OCI-LY3 (cell line): ENCODE measurements at regions not wholly inside any gene's neighbourhood (a gene's known extent, or its start where the extent isn't known, plus 50 kb on each side); places are given as distances from the start of the nearest gene placed in this dataset.
"Not testable (repeated sequence)": the region's sequence is repeated elsewhere in the genome, so short reads cannot be mapped to it uniquely, and the experiment has no call there.

Experiments
- EZH2phosphoT487 ChIP-seq: fragments of 200-600 bp; shearing (Covaris generic); IDR thresholded peaks from 2 replicates; pipeline ENCODE4 v1.6.1; 2018; ENCODE audit warnings: antibody characterized with exemption, mixed run types, low read depth
- TF ChIP-seq, protein P1 (sequence below): fragments of 200-600, 300-600 bp; sonication (generic); IDR thresholded peaks from 2 replicates; pipeline ENCODE4 v1.5.1; 2014; ENCODE audit warnings: antibody characterized with exemption, low read length, low read depth

DNA sequence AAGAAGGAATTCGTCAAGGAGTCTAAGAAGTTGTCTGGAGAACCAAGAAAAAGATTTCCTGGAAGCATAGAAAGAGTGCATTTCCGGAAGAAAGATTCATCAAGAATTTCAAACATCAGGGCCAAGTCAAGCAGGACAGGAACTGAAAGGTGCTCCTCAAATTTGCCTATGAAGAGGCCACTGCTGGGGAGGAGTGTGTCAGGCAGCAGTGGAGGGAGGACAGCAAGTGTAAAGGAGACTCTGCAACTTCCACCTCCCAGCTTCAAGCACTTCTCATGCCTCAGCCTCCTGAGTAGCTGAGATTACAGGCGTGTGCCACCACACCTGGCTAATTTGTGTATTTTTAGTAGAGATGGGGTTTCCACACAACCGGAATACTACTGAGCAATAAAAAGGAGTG is 105.8 kb upstream of the PLEKHM1 start:
- TF ChIP-seq, protein P1, sequence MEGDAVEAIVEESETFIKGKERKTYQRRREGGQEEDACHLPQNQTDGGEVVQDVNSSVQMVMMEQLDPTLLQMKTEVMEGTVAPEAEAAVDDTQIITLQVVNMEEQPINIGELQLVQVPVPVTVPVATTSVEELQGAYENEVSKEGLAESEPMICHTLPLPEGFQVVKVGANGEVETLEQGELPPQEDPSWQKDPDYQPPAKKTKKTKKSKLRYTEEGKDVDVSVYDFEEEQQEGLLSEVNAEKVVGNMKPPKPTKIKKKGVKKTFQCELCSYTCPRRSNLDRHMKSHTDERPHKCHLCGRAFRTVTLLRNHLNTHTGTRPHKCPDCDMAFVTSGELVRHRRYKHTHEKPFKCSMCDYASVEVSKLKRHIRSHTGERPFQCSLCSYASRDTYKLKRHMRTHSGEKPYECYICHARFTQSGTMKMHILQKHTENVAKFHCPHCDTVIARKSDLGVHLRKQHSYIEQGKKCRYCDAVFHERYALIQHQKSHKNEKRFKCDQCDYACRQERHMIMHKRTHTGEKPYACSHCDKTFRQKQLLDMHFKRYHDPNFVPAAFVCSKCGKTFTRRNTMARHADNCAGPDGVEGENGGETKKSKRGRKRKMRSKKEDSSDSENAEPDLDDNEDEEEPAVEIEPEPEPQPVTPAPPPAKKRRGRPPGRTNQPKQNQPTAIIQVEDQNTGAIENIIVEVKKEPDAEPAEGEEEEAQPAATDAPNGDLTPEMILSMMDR, result not testable (repeated sequence)
- not testable (repeated sequence) for TF ChIP-seq EZH2phosphoT487
